Neural progenitor cell (in vitro differentiated cells): ENCODE measurements at regions not wholly inside any gene's neighbourhood (a gene's known extent, or its start where the extent isn't known, plus 50 kb on each side); places are given as distances from the start of the nearest gene placed in this dataset.

Experiments used
- EZH2 ChIP-seq: fragments of 200-600 bp; sonication (generic); IDR thresholded peaks from 2 replicates; pipeline ENCODE4 v1.6.1; 2017; ENCODE audit warnings: antibody characterized with exemption, mild to moderate bottlenecking, moderate library complexity
- EZH2phosphoT487 ChIP-seq: fragments of 200-600 bp; sonication (generic); IDR thresholded peaks from 2 replicates; pipeline ENCODE4 v1.6.1; 2017; ENCODE audit warnings: antibody characterized with exemption
- TF ChIP-seq, protein P1 (sequence below): fragments of 200-600 bp; sonication (generic); IDR thresholded peaks from 2 replicates; pipeline ENCODE4 v1.5.1; 2017; ENCODE audit warnings: antibody characterized with exemption, mild to moderate bottlenecking

- TF ChIP-seq, protein P1, sequence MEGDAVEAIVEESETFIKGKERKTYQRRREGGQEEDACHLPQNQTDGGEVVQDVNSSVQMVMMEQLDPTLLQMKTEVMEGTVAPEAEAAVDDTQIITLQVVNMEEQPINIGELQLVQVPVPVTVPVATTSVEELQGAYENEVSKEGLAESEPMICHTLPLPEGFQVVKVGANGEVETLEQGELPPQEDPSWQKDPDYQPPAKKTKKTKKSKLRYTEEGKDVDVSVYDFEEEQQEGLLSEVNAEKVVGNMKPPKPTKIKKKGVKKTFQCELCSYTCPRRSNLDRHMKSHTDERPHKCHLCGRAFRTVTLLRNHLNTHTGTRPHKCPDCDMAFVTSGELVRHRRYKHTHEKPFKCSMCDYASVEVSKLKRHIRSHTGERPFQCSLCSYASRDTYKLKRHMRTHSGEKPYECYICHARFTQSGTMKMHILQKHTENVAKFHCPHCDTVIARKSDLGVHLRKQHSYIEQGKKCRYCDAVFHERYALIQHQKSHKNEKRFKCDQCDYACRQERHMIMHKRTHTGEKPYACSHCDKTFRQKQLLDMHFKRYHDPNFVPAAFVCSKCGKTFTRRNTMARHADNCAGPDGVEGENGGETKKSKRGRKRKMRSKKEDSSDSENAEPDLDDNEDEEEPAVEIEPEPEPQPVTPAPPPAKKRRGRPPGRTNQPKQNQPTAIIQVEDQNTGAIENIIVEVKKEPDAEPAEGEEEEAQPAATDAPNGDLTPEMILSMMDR = no peak
- TF ChIP-seq EZH2 (no peak), EZH2phosphoT487 (no peak)
Observed at GRCh38 chr4:115629270-115629669, 515.9 kb upstream of the NDST4 start.
